NCI-H1092 treated with DMSO at 0.1 percent for 48 hours (cell line): ENCODE measurements at regions not wholly inside any gene's neighbourhood (a gene's known extent, or its start where the extent isn't known, plus 50 kb on each side); places are given as distances from the start of the nearest gene placed in this dataset.
"Not testable (repeated sequence)": the region's sequence is repeated elsewhere in the genome, so short reads cannot be mapped to it uniquely, and the experiment has no call there.

Experiments used
- DNase-seq: peaks from one replicate; lab custom pipeline; 2025; lab: John Stamatoyannopoulos, UW

DNA sequence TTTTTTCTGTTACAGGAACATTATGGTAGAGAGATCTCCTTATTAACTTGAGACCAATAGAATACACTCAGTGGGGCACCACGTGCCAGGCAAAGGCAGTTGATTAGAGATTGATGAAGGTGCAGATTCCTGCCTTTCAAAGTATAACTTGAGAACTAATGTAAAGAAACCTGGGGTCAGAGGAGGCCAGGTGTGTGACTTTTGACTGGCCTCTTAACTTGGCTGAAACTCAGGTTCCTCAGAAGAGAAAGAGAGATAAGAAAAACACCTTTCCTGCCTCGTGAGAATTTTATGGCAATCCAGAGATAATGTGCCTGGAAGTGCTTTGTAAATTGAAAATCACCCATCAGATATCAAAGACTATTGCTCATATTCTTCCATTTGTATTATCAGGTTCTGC lies 110.7 kb upstream of the GZMB start:
- no peak for DNase-seq

DNA sequence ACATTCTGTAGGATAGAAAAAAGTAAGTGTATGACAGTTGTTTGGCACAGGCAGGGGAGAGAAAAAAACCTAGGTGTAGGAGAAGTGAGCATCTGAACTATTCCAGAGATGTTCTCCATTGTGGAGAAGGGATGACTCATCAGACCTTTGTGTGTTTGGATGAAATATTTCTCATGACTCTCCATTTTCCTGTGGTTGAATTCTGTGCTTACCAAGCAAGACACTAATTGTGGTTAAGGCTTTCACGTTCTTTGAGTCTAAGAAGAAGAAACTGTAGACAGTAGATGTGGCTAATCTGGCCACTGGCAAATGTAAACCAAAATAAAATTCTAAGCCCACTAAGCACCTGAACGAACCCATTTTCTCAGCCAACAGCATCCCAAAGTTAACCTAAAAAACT lies 107.9 kb upstream of the GZMB start:
- no peak for DNase-seq

- no peak for DNase-seq
Measured at GRCh38 chr14:24735984-24736630, 102.1 kb upstream of the GZMB start.

DNA sequence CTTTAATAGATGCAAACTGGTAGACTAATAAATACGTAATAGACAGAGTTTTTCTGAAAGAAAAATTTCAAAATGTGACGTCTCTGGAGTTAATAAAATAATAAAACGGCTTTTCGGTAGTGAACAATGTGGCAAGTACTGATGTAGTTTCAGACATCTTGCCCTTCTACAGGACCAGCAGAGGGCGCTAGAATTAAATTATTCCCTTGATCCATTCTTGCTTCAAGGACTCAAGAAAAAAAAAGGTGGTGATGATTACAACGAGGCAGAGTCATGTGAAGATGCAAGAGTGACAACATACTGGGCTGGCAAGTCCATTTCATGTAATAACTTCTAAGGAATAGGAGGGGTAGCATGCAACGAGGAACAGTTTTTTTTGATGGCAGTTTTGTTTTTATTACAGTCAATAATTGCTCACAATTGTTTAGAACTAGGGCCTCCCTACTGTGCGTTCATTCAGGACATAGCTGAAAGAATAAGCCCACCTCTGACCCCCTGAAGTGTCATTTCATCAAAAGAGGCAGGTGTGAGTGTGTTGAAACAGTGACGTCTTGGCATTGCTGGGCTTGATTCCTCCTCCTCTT lies 101.0 kb upstream of the GZMB start:
- DNase-seq, result peak; percentile 89

- no peak for DNase-seq
Measured at GRCh38 chr14:24726480-24726879, 92.5 kb upstream of the GZMB start.

DNA sequence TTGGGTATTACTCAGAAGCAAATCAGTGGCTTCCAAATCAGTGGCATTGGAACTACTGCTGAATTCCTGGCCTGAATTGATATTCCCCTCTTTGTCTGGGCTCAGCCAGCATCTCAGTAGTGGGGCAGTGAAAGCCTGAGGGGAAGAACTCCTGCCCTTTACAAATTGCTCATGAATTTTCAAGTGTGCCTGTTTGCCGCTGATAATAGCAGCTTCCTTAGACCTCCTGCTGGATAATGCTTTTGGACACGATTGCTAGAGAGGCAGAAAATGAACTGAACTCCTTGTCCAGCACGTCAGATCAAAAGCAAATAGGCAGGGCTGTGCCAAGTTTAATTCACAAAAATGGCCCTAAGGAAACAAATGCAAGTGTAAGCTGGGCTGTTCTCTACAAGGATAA lies 91.3 kb upstream of the GZMB start:
- DNase-seq, result peak; percentile 82

DNA sequence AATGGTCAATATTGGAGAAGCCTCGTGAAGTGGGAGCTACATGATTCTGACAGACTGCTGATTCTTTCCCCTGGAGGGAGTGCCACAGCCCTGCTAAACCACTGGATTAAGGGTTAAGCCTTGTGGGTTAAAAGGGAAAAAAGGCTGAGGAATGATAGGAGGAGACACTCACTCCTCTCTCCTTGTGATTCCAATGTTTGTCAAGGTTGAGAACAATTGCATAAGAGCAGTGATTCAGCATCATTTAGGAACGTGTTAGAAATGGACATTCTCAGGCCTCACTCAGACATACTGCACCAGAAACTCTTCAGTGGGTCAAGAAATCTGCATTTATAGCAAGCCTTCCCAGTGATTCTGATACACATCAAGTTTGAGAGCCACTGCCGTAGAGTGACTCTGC lies 87.8 kb upstream of the GZMB start:
- no peak for DNase-seq

GRCh38 chr14:24715239-24715638 lies 81.2 kb upstream of the GZMB start:
- DNase-seq, result no peak

- no peak for DNase-seq
Measured at GRCh38 chr14:24713404-24713803, 79.4 kb upstream of the GZMB start.

DNA sequence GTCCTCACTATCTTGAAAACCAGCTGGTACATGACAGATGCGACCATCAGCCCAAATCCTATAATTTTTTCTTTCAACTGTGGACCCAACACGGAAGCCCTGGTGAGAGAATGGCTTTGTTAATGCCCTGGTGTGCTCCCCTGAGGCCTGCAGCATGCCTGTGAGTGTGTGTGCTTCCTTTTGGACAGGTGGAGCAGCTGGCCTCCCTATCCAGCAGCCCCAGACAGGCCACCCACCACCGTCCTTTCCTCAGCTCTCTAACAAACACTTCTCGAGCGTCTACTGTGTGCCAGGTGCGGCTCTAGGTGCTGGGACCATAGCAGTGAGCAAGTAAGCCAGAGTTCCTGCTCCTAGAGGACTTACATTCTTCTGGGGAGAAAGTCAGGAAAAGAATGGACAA lies 78.9 kb upstream of the GZMB start:
- DNase-seq, result peak; percentile 34

DNA sequence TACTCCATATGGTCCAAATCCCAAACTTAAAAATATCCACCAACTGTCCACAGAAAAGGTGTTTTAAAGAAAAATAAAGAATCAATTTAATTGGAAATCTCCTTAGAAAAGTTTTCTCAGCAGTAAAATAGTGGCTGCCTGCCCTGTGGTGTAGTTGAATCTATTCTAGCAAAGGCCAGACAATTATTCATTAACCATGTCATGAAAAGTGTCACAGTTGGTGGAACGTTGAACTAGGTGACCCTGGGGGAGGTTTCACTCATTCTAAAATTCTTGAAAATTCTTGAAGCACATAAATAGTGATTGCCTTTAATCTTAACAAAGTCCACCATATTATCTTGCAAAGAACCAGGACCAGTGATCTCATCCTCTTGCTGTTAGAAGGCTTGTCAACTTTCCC lies 78.4 kb upstream of the GZMB start:
- DNase-seq, result no peak

- peak; percentile 74 for DNase-seq
Measured at GRCh38 chr14:24710403-24711112, 76.6 kb upstream of the GZMB start.

GRCh38 chr14:24708684-24709083 lies 74.7 kb upstream of the GZMB start:
- DNase-seq, result no peak

DNA sequence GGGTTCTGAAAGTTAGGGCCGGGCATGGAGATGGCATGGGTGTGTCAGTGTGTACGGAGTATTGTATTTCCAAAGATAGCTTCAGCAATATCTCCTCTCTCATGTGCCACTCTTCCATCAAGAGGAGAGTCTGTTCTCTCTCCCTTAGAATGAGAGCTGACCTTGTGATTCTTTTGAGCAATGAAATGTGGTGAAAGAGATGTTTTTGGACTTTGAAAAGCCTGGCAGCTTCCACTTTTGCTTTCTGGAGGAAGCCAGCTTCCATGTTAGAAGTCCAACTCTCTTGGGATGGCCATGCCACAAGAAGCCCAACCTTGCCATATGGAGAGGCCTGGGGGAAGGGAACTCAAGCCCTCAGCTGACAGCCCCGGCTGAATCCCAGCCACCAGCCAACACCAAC lies 72.4 kb upstream of the GZMB start:
- no peak for DNase-seq

GRCh38 chr14:24705840-24706239 lies 71.8 kb upstream of the GZMB start:
- DNase-seq, result no peak

DNA sequence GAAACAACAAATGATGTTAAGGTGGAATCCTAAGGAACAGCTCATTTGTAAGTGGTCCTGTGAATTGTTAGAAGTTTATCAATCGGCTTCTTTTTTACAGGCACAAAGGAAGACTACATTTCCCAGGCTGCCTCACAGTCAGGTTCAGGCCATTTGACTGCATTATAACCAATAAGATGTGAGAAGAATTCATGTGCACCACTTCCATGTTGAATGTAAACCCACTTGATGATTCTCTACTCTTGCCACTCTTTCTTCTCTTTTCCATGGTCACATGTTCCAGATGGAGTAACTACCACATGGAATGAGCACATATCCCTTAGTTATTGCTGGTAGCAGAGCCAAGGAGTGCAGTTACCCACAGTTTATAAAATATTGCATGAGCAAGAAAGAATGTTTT lies 67.1 kb upstream of the GZMB start:
- no peak for DNase-seq

GRCh38 chr14:24700511-24700910 lies 66.5 kb upstream of the GZMB start:
- no peak for DNase-seq

DNA sequence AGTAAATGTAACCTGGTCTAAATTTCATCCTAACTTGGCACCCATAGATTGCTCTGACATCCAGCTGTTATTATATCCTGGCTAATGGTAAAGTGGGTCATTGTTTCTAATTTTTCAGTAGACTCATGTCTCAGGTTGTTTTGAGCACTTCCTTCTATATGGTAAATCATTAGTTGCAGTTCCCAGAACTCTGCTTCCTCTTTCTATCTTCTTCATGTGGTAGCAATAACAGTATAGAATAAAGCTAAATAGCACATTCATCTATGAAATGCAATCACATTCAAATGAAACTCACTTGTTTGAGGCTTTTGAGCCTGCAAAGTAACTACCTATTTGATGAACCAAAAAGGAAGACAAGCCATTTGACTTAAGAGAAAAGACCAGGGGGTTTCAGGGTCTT lies 65.1 kb upstream of the GZMB start:
- no peak for DNase-seq

GRCh38 chr14:24696280-24696920 lies 62.4 kb upstream of the GZMB start:
- DNase-seq, result not testable (repeated sequence)

- DNase-seq, result no peak
Measured at GRCh38 chr14:24695265-24696241, 61.6 kb upstream of the GZMB start.

GRCh38 chr14:24694680-24695079 lies 60.7 kb upstream of the GZMB start:
- DNase-seq, result no peak

- no peak for DNase-seq
Measured at GRCh38 chr14:24693983-24694382, 60.0 kb upstream of the GZMB start.
